HCT116 (cell line): ENCODE measurements at regions not wholly inside any gene's neighbourhood (a gene's known extent, or its start where the extent isn't known, plus 50 kb on each side); places are given as distances from the start of the nearest gene placed in this dataset.

Experiments used
- EZH2 ChIP-seq: fragments of 200-600 bp; sonication (generic); IDR thresholded peaks from 2 replicates; pipeline ENCODE4 v1.6.1; 2017; ENCODE audit warnings: antibody characterized with exemption, mixed run types
- FOSL1 ChIP-seq: IDR thresholded peaks from 2 replicates; pipeline ENCODE4 v1.6.1; 2012; ENCODE audit warnings: low read depth
- POLR2A ChIP-seq: IDR thresholded peaks from 2 replicates; pipeline ENCODE4 v1.7.0; 2011; ENCODE audit warnings: borderline replicate concordance; ENCODE audit not compliant: insufficient read depth, insufficient read length; ENCODE audit errors: extremely low read depth
- POLR2AphosphoS5 ChIP-seq: IDR thresholded peaks from 2 replicates; pipeline ENCODE4 v1.6.1; 2011; ENCODE audit warnings: mild to moderate bottlenecking, low read depth, low read length, moderate library complexity
- RAD21 ChIP-seq: IDR thresholded peaks from 2 replicates; pipeline ENCODE4 v1.6.1; 2012; ENCODE audit warnings: low read depth, mild to moderate bottlenecking
- SP1 ChIP-seq: IDR thresholded peaks from 2 replicates; pipeline ENCODE4 v1.6.1; 2012; ENCODE audit warnings: low read depth
- SRF ChIP-seq: IDR thresholded peaks from 2 replicates; pipeline ENCODE4 v1.6.1; 2012; ENCODE audit warnings: low read depth
- TCF7L2 ChIP-seq: IDR thresholded peaks from 2 replicates; pipeline ENCODE4 v1.7.0; 2011; ENCODE audit warnings: borderline replicate concordance, inconsistent platforms; ENCODE audit not compliant: insufficient read depth, insufficient read length; ENCODE audit errors: extremely low read depth
- ZFX ChIP-seq: fragments of 450-650 bp; IDR thresholded peaks from 2 replicates; pipeline ENCODE4 v1.6.1; 2017
- TF ChIP-seq, protein P1 (sequence below), 3 experiments: fragments of 200-600 bp in 1 of 3; sonication (generic) in 1 of 3; IDR thresholded peaks in 2 of 3; conservative IDR thresholded peaks in 1 of 3; 2 replicates each; pipeline ENCODE4 v1.5.1; 2012 to 2017; ENCODE audit warnings: low read depth in 2 of 3, low read length in 2 of 3, antibody characterized with exemption in 1 of 3, borderline replicate concordance in 1 of 3, control low read depth in 1 of 3, mild to moderate bottlenecking in 1 of 3, mixed read lengths in 1 of 3, mixed run types in 1 of 3, moderate library complexity in 1 of 3; ENCODE audit not compliant: insufficient read depth in 1 of 3
- TF ChIP-seq, protein P2 (sequence below): IDR thresholded peaks from 2 replicates; pipeline ENCODE4 v1.6.1; 2012
- TF ChIP-seq, protein P3 (sequence below): IDR thresholded peaks from 2 replicates; pipeline ENCODE4 v1.6.1; 2012

DNA sequence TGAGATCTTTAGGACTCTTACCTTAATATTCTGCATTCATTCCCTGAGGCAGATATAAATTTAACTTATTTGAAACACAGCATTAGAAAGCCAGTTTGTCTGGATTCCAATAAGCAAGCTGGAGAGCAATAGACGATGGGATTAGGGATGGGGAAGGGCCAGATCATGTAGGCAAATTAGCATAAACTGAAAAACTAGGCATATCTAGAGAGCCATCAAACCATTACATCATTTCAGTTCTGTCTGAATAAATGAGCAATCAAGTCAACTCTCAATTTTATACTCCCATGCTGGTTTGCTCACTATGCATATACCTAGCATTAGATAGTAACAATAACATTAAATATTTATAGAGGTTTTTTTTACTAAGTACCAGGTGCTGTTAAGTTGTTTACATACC, 583.6 kb upstream of the LRRN3 start:
- TF ChIP-seq, protein P1, sequence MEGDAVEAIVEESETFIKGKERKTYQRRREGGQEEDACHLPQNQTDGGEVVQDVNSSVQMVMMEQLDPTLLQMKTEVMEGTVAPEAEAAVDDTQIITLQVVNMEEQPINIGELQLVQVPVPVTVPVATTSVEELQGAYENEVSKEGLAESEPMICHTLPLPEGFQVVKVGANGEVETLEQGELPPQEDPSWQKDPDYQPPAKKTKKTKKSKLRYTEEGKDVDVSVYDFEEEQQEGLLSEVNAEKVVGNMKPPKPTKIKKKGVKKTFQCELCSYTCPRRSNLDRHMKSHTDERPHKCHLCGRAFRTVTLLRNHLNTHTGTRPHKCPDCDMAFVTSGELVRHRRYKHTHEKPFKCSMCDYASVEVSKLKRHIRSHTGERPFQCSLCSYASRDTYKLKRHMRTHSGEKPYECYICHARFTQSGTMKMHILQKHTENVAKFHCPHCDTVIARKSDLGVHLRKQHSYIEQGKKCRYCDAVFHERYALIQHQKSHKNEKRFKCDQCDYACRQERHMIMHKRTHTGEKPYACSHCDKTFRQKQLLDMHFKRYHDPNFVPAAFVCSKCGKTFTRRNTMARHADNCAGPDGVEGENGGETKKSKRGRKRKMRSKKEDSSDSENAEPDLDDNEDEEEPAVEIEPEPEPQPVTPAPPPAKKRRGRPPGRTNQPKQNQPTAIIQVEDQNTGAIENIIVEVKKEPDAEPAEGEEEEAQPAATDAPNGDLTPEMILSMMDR (IDR thresholded peaks at IDR 0.05 in 2 of 3, conservative IDR thresholded peaks at IDR 0.05 in 1 of 3; ENCODE audit: borderline replicate concordance in 1 of 3, insufficient read depth in 1 of 3, low read depth in 2 of 3, low read length in 2 of 3): no peak
- TF ChIP-seq SP1 (no peak), FOSL1 (no peak), RAD21 (no peak), POLR2AphosphoS5 (no peak), TCF7L2 (no peak), EZH2 (no peak), SRF (no peak), ZFX (no peak), POLR2A (no peak)
- TF ChIP-seq, protein P2, sequence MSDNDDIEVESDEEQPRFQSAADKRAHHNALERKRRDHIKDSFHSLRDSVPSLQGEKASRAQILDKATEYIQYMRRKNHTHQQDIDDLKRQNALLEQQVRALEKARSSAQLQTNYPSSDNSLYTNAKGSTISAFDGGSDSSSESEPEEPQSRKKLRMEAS: no peak
- TF ChIP-seq, protein P3, sequence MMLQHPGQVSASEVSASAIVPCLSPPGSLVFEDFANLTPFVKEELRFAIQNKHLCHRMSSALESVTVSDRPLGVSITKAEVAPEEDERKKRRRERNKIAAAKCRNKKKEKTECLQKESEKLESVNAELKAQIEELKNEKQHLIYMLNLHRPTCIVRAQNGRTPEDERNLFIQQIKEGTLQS: no peak
